Ovary (tissue), 7 donors: ENCODE measurements at regions not wholly inside any gene's neighbourhood (a gene's known extent, or its start where the extent isn't known, plus 50 kb on each side); places are given as distances from the start of the nearest gene placed in this dataset.

Source experiments
- DNase-seq, 5 donors: peaks; one replicate each; pipeline ENCODE4 v3.0.0-alpha.2; 2019 to 2020
- H3K27ac ChIP-seq, 2 donors: fragments of 200-600 bp; one replicate each; pipeline versions ENCODE4 v1.5.1 to v1.8.0; 2019 to 2022
- H3K27me3 ChIP-seq: fragments of 200-600 bp; one replicate; pipeline ENCODE4 v1.8.0; 2022
- H3K36me3 ChIP-seq: fragments of 200-600 bp; sonication (generic); one replicate; pipeline ENCODE4 v1.5.1; 2019
- H3K4me1 ChIP-seq: one replicate; pipeline ENCODE4 v1.8.1; 2013; ENCODE audit warnings: mild to moderate bottlenecking, moderate library complexity; ENCODE audit not compliant: insufficient read depth
- H3K4me3 ChIP-seq: fragments of 200-600 bp; sonication (generic); one replicate; pipeline ENCODE4 v1.5.1; 2017
- H3K9me3 ChIP-seq, 2 donors: fragments of 200-600 bp in 1 of 2; sonication (generic) in 1 of 2; one replicate each; pipeline versions ENCODE4 v1.5.1 to v1.8.1; 2013 to 2019; ENCODE audit warnings: mild to moderate bottlenecking in 1 of 2, moderate library complexity in 1 of 2
- CTCF ChIP-seq, 3 donors: fragments of 450-650 bp in 2 of 3; fragments of 200-600 bp in 1 of 3; IDR thresholded peaks; one replicate each; pipeline versions ENCODE4 v1.5.1 to v1.8.0; 2016 to 2022; ENCODE audit warnings: antibody characterized with exemption in 3 of 3, mild to moderate bottlenecking in 1 of 3
- EP300 ChIP-seq: sonication (generic); formaldehyde crosslinking; IDR thresholded peaks from one replicate; pipeline ENCODE4 v1.6.1; 2017; ENCODE audit warnings: antibody characterized with exemption
- POLR2A ChIP-seq: fragments of 450-650 bp; IDR thresholded peaks from one replicate; pipeline ENCODE4 v1.6.1; 2017; ENCODE audit warnings: antibody characterized with exemption, mild to moderate bottlenecking, moderate library complexity
- WGBS, 3 donors: extraction: QIAGEN DNeasy Blood & Tissue Kit in 1 of 3; methylation state at CpG; one replicate each; pipeline versions ENCODE4 v1.1.5 to v1.1.7; 2013 to 2017; 5-methylcytosine and 5-hydroxymethylcytosine counted together
- intact Hi-C, 4 donors: fragments of 100-400 bp; cut with DNase I; formaldehyde crosslinking; loops; one replicate each; pipeline versions ENCODE4 v1.11.0 to v1.15.1; 2022 to 2023
- donor health status: DM: no; HTN: no; CAD: no; lungs with moderate emphysema.
- donor health status: DM: no; HTN: no; CAD: no.
- donor health status: Bipolar disorder and iron deficiency.
- donor health status: DM: no; HTN: no; CAD: no.
- donor health status: DM: yes; HTN: yes; CAD: no.

DNA sequence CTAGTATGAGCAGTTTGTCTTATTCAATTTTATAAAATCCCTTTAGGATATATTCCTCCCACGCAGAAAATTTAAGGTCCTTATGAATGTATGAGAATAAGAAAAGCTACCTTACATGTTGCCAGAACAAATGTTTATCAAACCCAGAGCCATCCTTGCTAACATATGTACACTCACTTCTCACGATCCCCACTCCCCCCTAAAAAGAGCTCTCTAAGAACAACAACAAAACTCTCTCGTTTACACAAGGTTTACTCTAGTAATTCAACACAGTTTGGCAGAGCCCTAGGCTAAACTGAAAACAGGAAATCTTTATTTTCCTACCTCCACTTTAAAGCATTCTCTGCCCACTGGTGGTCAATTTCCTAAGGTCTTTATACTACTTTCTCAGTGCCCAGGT is 504.9 kb downstream of the ZEB2 start:
- 35 to 48% (median 39%) methylated on average over 3 of the region's 3 CpGs for WGBS, 3 donors
- intact Hi-C loops: no loop called here

GRCh38 chr2:144014103-144014502 is 505.8 kb downstream of the ZEB2 start:
- no peaks in the 10 kb centered on the region for H3K36me3 ChIP-seq
- TF ChIP-seq CTCF (IDR thresholded peaks at IDR 0.05): no peak
- no peak for TF ChIP-seq EP300
- no peak for TF ChIP-seq POLR2A
- no peaks in the 10 kb centered on the region for H3K27me3 ChIP-seq
- intact Hi-C loops: no loop called here
- H3K27ac ChIP-seq: no peak overlapping the region
- H3K4me3 ChIP-seq: no peak overlapping the region
- DNase-seq: no peak
- H3K9me3 ChIP-seq: no peaks in the 10 kb centered on the region
- no peaks in the 10 kb centered on the region for H3K4me1 ChIP-seq
- WGBS, 3 donors: 96% methylated on average over 5 of the region's 5 CpGs

More for the DNA sequence above, 504.9 kb downstream of the ZEB2 start:
- no peaks in the 10 kb centered on the region for H3K4me1 ChIP-seq
- no peak overlapping the region for H3K4me3 ChIP-seq
- H3K27me3 ChIP-seq: no peaks in the 10 kb centered on the region
- H3K36me3 ChIP-seq: no peaks in the 10 kb centered on the region
- TF ChIP-seq CTCF (IDR thresholded peaks at IDR 0.05) (no peak), EP300 (no peak), POLR2A (no peak)
- no peaks in the 10 kb centered on the region for H3K9me3 ChIP-seq
- H3K27ac ChIP-seq: no peak overlapping the region
- DNase-seq: no peak

- H3K27ac ChIP-seq: no peak overlapping the region
- no peaks in the 10 kb centered on the region for H3K27me3 ChIP-seq
- TF ChIP-seq EP300 (no peak), POLR2A (no peak), CTCF (IDR thresholded peaks at IDR 0.05) (no peak)
- 93 to 97% (median 97%) methylated on average over 4 of the region's 4 CpGs for WGBS, 3 donors
- H3K4me3 ChIP-seq: no peak overlapping the region
- intact Hi-C loops: no loop called here
- no peaks in the 10 kb centered on the region for H3K36me3 ChIP-seq
- no peak for DNase-seq
- no peaks in the 10 kb centered on the region for H3K4me1 ChIP-seq
- H3K9me3 ChIP-seq: no peaks in the 10 kb centered on the region
Observed at GRCh38 chr2:144012304-144012703, 507.6 kb downstream of the ZEB2 start.

GRCh38 chr2:144011553-144011952 is 508.4 kb downstream of the ZEB2 start:
- TF ChIP-seq POLR2A (no peak), EP300 (no peak), CTCF (IDR thresholded peaks at IDR 0.05) (no peak)
- WGBS, 3 donors: 86 to 90% (median 89%) methylated on average over 2 of the region's 2 CpGs
- H3K4me3 ChIP-seq: no peak overlapping the region
- no peak overlapping the region for H3K27ac ChIP-seq
- H3K36me3 ChIP-seq: no peaks in the 10 kb centered on the region
- intact Hi-C loops: no loop called here
- H3K4me1 ChIP-seq: no peaks in the 10 kb centered on the region
- no peaks in the 10 kb centered on the region for H3K27me3 ChIP-seq
- H3K9me3 ChIP-seq: no peaks in the 10 kb centered on the region
- no peak for DNase-seq

DNA sequence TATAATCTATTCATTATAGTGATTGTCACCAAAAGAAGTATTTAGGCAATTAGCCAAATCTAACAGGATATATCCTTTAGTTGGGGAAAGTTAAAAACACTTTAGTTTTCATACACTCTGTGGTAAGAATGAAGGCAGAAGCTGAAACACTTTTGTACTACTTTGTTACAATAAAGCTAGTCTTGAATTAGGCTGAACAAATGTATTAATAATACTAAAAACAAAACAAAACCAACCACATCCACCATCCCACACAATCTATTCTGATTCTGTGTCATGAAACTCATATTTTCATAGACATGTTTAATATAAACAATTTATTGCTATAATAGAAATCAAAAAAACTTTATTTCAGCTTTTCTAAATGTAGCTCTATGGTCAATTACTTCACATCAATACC is 508.8 kb downstream of the ZEB2 start:
- no peaks in the 10 kb centered on the region for H3K27me3 ChIP-seq
- no peaks in the 10 kb centered on the region for H3K36me3 ChIP-seq
- intact Hi-C loops: no loop called here
- H3K27ac ChIP-seq: no peak overlapping the region
- H3K4me1 ChIP-seq: no peaks in the 10 kb centered on the region
- H3K4me3 ChIP-seq: no peak overlapping the region
- TF ChIP-seq CTCF (IDR thresholded peaks at IDR 0.05): no peak
- no peak for TF ChIP-seq EP300
- TF ChIP-seq POLR2A: no peak
- DNase-seq: no peak
- H3K9me3 ChIP-seq: no peaks in the 10 kb centered on the region
